ENCODE measurements at regions not wholly inside any gene's neighbourhood (a gene's known extent, or its start where the extent isn't known, plus 50 kb on each side); places are given as distances from the start of the nearest gene placed in this dataset.

DNA sequence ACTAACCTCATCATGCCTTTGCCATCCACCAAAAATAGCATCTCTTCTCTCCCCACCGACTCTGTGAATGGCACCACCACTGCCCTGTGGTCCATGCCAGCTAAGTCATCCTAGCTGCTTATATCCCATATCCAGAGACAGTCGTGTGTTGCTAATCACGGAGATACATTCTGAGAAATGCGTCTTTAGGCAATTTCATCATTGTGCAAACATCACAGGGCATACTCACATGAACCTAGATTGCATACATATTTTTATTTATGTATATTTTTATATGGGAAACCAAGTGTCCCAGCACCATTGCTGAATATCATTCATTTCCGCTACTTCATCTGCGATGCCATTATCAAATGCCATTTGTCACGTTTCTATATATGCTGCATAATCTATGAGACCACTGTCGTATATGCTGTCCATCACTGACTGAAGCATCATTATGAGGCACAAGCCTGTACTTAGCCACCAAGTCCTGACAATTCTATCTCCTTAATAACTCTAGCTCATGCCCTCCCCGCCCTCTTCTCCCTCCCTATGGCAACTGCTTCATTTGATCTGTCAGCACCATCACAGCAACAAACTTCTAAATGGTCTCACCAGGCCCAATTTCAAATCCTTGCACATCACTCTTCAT is 104.2 kb downstream of the HSPH1 start:
- no peaks in the 10 kb centered on the region for H3K27me3 ChIP-seq (replicated peaks; ENCODE audit: control insufficient read depth, insufficient read depth, low read length)
- H3K9ac ChIP-seq (ENCODE audit: low read length) = no peak overlapping the region
- DNase-seq (ENCODE audit: low read depth) = no peak
- H3K4me3 ChIP-seq (ENCODE audit: low read length) = no peak overlapping the region
- H3K36me3 ChIP-seq (ENCODE audit: control insufficient read depth, insufficient read depth, low read length, severe bottlenecking) = no peaks in the 10 kb centered on the region
- H3K4me1 ChIP-seq (ENCODE audit: control insufficient read depth, insufficient read depth, low read length) = no peaks in the 10 kb centered on the region
- H3K9me3 ChIP-seq (ENCODE audit: control insufficient read depth, low read length) = no peaks in the 10 kb centered on the region

DNA sequence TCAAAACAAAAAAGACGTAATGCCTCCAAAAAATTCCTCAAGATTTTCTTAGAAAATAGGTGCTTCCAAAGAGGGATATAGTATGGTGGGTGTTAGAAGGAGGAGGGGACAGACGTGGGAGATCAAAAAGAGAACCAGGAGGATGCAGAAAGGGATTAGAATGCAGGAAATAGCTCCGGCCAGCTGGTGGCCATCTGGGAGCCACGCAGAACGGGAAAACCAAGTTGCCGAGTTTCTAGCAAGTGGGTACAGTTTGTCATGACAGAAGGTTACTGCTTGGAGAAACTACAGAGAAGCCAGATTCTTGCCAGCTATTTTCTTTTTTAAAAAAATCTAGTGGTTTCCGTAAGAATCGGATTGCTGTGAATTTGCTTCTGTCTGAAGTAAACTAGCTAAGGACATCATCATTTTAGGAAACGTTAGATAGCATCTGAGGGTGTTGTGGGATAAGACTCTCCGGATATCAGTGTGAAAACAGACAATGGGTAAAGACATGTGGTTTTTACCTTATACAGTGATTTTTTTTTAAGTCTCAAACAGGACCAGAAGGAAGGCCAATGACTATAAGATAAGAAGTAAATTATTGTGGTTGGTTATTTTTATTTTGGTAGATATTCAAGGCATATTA is 104.9 kb downstream of the HSPH1 start:
- no peaks in the 10 kb centered on the region for H3K27me3 ChIP-seq (replicated peaks; ENCODE audit: control insufficient read depth, insufficient read depth, low read length)
- no peak overlapping the region for H3K4me3 ChIP-seq (ENCODE audit: low read length)
- no peaks in the 10 kb centered on the region for H3K4me1 ChIP-seq (ENCODE audit: control insufficient read depth, insufficient read depth, low read length)
- no peaks in the 10 kb centered on the region for H3K9me3 ChIP-seq (ENCODE audit: control insufficient read depth, low read length)
- H3K9ac ChIP-seq (ENCODE audit: low read length) = no peak overlapping the region
- no peaks in the 10 kb centered on the region for H3K36me3 ChIP-seq (ENCODE audit: control insufficient read depth, insufficient read depth, low read length, severe bottlenecking)
- peak; percentile 33 for DNase-seq (ENCODE audit: low read depth)

DNA sequence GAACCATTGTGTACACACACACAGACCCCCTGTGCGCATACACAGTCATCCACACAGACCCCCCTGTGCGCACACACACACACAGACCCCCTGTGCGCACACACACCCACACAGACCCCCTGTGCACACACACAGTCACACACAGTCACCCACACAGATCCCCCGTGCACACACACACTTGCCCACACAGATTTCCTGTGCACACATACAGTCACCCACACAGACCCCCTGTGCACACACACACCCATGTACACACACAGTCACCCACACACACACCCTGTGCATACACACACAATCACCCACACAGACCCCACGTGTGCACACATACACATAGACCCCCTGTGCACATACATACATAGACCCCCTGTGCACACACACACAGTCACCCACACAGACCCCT is 106.1 kb downstream of the HSPH1 start:
- no peak overlapping the region for H3K4me3 ChIP-seq (ENCODE audit: low read length)
- H3K27me3 ChIP-seq (replicated peaks; ENCODE audit: control insufficient read depth, insufficient read depth, low read length) = no peaks in the 10 kb centered on the region
- peaks cover 3% of the 10 kb centered on the region for H3K4me1 ChIP-seq (ENCODE audit: control insufficient read depth, insufficient read depth, low read length)
- DNase-seq (ENCODE audit: low read depth) = no peak
- H3K9me3 ChIP-seq (ENCODE audit: control insufficient read depth, low read length) = no peaks in the 10 kb centered on the region
- H3K36me3 ChIP-seq (ENCODE audit: control insufficient read depth, insufficient read depth, low read length, severe bottlenecking) = no peaks in the 10 kb centered on the region
- H3K9ac ChIP-seq (ENCODE audit: low read length) = no peak overlapping the region

DNA sequence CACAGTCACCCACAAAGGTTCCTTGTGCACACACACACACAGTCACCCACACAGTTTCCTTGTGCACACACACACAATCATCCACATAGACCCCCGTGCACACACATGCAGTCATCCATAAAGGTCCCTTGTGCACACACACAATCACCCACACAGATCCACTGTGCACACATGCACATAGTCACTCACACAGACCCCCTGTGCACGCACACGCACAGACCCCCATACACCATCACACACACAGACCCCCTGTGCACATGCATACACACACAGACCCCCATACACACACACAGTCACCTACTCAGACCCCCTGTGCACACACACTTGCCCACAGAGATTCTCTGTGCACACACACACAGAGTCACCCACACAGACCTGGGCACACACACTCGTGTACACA is 107.1 kb downstream of the HSPH1 start:
- Histone ChIP-seq H3K4me1 (ENCODE audit: control insufficient read depth, insufficient read depth, low read length) (peaks cover 13% of the 10 kb centered on the region), H3K27me3 (replicated peaks; ENCODE audit: control insufficient read depth, insufficient read depth, low read length) (no peaks in the 10 kb centered on the region), H3K9me3 (ENCODE audit: control insufficient read depth, low read length) (no peaks in the 10 kb centered on the region), H3K36me3 (ENCODE audit: control insufficient read depth, insufficient read depth, low read length, severe bottlenecking) (no peaks in the 10 kb centered on the region), H3K9ac (ENCODE audit: low read length) (no peak overlapping the region), H3K4me3 (ENCODE audit: low read length) (no peak overlapping the region)
- DNase-seq (ENCODE audit: low read depth) = no peak

DNA sequence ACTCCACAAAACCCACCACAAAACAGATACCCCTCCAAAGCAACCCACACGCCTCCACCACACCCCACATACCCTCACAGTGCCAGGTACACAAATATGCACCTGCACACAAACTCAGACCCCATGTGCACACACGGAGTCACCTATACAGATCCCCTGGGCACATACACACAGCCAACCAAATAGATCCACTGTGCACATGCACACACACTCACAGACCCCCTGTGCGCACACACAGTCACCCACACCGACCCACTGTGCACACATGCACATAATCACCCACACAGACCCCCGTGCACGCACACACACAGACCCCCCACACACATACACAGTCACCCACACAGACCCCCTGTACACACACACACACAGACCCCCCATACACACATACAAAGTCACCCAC is 107.8 kb downstream of the HSPH1 start:
- H3K9me3 ChIP-seq (ENCODE audit: control insufficient read depth, low read length) = no peaks in the 10 kb centered on the region
- H3K36me3 ChIP-seq (ENCODE audit: control insufficient read depth, insufficient read depth, low read length, severe bottlenecking) = no peaks in the 10 kb centered on the region
- no peak for DNase-seq (ENCODE audit: low read depth)
- no peaks in the 10 kb centered on the region for H3K27me3 ChIP-seq (replicated peaks; ENCODE audit: control insufficient read depth, insufficient read depth, low read length)
- no peak overlapping the region for H3K4me3 ChIP-seq (ENCODE audit: low read length)
- peaks cover 20% of the 10 kb centered on the region for H3K4me1 ChIP-seq (ENCODE audit: control insufficient read depth, insufficient read depth, low read length)
- no peak overlapping the region for H3K9ac ChIP-seq (ENCODE audit: low read length)

DNA sequence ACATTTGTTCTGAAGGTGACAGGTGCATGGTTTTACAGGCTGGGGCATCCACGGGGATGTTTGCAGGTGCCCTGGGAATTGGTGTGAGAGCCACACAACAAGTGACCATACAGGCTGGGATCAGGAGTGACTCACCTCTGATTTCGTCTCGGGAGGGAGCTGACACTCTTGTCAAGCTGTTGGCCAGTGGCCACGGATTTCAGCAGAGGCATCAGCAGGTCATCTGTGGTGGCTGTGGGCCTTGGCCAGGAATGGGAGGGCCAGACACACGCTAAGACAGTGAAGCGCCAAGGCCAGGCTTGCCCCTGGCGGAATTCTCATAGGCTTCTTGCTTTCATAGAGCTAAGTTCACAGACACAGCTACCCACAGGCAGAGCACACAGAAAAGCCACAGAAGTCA is 108.6 kb downstream of the HSPH1 start:
- DNase-seq (ENCODE audit: low read depth) = no peak
- no peaks in the 10 kb centered on the region for H3K36me3 ChIP-seq (ENCODE audit: control insufficient read depth, insufficient read depth, low read length, severe bottlenecking)
- H3K4me1 ChIP-seq (ENCODE audit: control insufficient read depth, insufficient read depth, low read length) = peaks cover 22% of the 10 kb centered on the region
- no peaks in the 10 kb centered on the region for H3K9me3 ChIP-seq (ENCODE audit: control insufficient read depth, low read length)
- no peaks in the 10 kb centered on the region for H3K27me3 ChIP-seq (replicated peaks; ENCODE audit: control insufficient read depth, insufficient read depth, low read length)
- H3K4me3 ChIP-seq (ENCODE audit: low read length) = no peak overlapping the region
- no peak overlapping the region for H3K9ac ChIP-seq (ENCODE audit: low read length)

DNA sequence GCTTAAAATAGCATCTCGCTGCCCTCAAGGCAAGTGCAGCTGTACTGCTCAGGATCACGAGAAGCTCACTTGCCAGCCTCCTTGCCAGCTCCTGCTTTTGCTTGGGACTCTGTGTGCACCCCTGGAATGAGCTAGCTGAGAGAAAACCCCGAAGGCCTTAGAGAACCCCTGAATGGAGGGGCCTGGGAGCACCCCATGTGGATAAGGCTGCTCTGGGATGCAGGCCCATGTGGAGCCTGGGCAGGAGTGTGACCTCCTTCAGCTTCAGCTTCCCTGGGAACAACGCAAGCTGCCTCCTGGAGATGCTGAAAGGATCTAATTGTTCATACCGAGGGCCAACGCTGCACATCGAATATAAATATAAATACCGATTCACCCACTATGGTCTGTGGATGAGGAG is 109.2 kb downstream of the HSPH1 start:
- Histone ChIP-seq H3K9ac (ENCODE audit: low read length) (no peak overlapping the region), H3K9me3 (ENCODE audit: control insufficient read depth, low read length) (no peaks in the 10 kb centered on the region), H3K27me3 (replicated peaks; ENCODE audit: control insufficient read depth, insufficient read depth, low read length) (no peaks in the 10 kb centered on the region), H3K4me3 (ENCODE audit: low read length) (no peak overlapping the region), H3K36me3 (ENCODE audit: control insufficient read depth, insufficient read depth, low read length, severe bottlenecking) (no peaks in the 10 kb centered on the region), H3K4me1 (ENCODE audit: control insufficient read depth, insufficient read depth, low read length) (peaks cover 22% of the 10 kb centered on the region)
- no peak for DNase-seq (ENCODE audit: low read depth)

DNA sequence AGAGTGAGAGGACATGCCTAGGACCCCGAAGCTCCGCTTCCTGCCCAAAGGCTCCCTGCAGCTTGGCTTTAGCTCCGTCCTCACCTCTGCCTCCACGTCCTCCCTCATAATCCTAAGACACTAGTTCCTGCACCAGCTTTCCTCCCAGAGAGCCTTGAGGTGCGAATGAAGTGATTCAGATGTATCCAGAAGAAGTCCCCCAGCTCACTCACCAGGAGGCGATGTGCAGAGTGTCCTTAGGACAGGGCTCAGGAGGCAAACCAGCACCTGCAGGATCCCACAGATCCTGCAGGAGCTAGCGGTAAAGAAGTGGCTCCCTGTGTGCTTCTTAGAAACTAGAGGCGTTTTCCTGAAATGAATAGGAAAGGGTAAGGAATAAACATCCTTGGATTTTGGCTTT is 109.7 kb downstream of the HSPH1 start:
- Histone ChIP-seq H3K9me3 (ENCODE audit: control insufficient read depth, low read length) (no peaks in the 10 kb centered on the region), H3K4me3 (ENCODE audit: low read length) (no peak overlapping the region), H3K4me1 (ENCODE audit: control insufficient read depth, insufficient read depth, low read length) (peaks cover 23% of the 10 kb centered on the region), H3K9ac (ENCODE audit: low read length) (no peak overlapping the region), H3K27me3 (replicated peaks; ENCODE audit: control insufficient read depth, insufficient read depth, low read length) (no peaks in the 10 kb centered on the region), H3K36me3 (ENCODE audit: control insufficient read depth, insufficient read depth, low read length, severe bottlenecking) (no peaks in the 10 kb centered on the region)
- DNase-seq (ENCODE audit: low read depth) = no peak

DNA sequence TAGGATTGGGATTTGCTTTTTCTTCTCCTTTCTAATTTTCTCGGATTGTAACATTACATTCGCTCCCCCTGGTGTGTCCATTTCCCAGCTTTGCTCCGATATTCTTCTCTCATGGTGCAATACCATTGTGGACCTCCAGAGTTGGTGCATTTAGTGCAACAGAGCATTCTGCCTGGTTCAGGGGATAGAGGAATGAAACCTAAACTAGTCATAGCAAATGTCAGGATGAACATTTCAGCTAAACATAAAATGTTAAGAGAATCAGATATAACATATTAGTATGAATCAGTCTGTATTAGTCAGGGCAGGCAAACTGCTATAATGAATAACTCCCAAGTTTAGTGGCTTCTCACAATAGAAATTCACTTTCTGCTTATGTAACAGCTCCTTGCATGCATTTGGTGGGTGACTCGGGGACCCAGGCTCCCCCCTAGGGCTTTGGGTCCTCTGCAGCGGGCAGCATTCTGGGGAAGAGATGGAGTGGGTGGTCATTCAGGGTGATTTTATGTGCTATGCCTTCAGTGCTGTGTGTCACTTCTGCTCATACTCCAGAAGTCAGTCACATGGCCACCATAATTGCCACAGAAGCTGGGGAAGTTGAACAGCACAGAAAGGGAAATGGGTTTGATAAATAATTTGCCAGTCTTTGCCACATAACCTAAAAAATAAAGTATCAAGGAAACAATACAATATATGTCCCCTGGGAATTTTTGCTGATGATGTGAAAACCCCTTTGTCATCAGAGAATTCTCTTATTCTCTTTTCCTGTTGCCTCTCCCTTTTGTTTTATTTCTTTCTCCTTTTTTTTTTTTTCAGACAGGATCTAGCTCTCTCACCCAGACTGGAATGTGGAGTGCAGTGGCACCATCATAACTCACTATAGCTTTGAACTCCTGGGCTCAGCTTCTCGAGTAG is 111.0 kb downstream of the HSPH1 start:
- Histone ChIP-seq H3K4me3 (ENCODE audit: low read length) (no peak overlapping the region), H3K9me3 (ENCODE audit: control insufficient read depth, low read length) (no peaks in the 10 kb centered on the region), H3K9ac (ENCODE audit: low read length) (no peak overlapping the region), H3K36me3 (ENCODE audit: control insufficient read depth, insufficient read depth, low read length, severe bottlenecking) (no peaks in the 10 kb centered on the region), H3K27me3 (replicated peaks; ENCODE audit: control insufficient read depth, insufficient read depth, low read length) (no peaks in the 10 kb centered on the region), H3K4me1 (ENCODE audit: control insufficient read depth, insufficient read depth, low read length) (peaks cover 35% of the 10 kb centered on the region)
- DNase-seq (ENCODE audit: low read depth) = peak; percentile 15

DNA sequence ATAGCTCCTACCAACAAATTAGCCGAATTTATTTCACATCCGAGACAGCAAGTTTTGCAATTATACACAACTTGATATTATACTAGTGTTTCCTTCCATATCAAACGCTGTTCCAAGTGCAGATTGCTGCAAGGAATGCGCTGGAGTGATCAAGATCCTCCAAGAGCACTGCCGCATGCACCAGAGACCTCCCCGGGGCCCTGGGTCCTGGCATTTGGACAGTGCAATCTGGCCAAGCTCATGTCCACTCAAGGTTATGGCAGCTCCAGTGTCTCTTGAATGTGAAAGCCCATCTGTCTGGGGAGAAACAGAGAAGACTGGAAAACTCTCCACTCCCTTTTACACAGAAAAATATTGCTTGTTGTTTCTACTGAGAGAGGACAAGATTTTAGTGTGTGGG is 111.9 kb downstream of the HSPH1 start:
- Histone ChIP-seq H3K27me3 (replicated peaks; ENCODE audit: control insufficient read depth, insufficient read depth, low read length) (no peaks in the 10 kb centered on the region), H3K4me3 (ENCODE audit: low read length) (peak overlapping the region; percentile 14), H3K4me1 (ENCODE audit: control insufficient read depth, insufficient read depth, low read length) (peaks cover 44% of the 10 kb centered on the region), H3K9ac (ENCODE audit: low read length) (no peak overlapping the region), H3K9me3 (ENCODE audit: control insufficient read depth, low read length) (no peaks in the 10 kb centered on the region), H3K36me3 (ENCODE audit: control insufficient read depth, insufficient read depth, low read length, severe bottlenecking) (no peaks in the 10 kb centered on the region)
- DNase-seq (ENCODE audit: low read depth) = no peak

DNA sequence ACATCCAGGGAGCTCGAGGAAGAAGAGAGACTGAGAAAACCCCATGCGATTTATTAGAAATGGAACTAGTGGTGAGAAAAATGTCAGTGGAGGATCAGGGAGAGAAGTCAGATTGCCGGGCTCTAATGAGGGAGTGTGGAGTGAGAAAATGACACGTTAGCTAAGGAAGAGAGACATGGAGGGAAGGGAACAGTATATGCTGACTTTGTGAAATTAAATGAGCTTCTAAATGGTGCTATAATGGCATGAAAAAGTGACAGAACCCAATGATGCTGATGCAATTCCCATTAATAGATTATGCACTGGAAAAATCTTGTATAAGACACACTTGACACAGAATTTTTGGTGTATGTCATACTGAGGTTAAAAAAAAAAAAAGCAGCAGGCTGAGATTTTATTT is 112.6 kb downstream of the HSPH1 start:
- Histone ChIP-seq H3K4me3 (ENCODE audit: low read length) (no peak overlapping the region), H3K27me3 (replicated peaks; ENCODE audit: control insufficient read depth, insufficient read depth, low read length) (no peaks in the 10 kb centered on the region), H3K9me3 (ENCODE audit: control insufficient read depth, low read length) (no peaks in the 10 kb centered on the region), H3K36me3 (ENCODE audit: control insufficient read depth, insufficient read depth, low read length, severe bottlenecking) (no peaks in the 10 kb centered on the region), H3K9ac (ENCODE audit: low read length) (no peak overlapping the region), H3K4me1 (ENCODE audit: control insufficient read depth, insufficient read depth, low read length) (peaks cover 45% of the 10 kb centered on the region)
- DNase-seq (ENCODE audit: low read depth) = no peak

Measured in adipocyte (in vitro differentiated cells).